HG03571 (cell line): ENCODE measurements at regions not wholly inside any gene's neighbourhood (a gene's known extent, or its start where the extent isn't known, plus 50 kb on each side); places are given as distances from the start of the nearest gene placed in this dataset.

Source experiments
- ATAC-seq: cut with Tn5 transposase; IDR thresholded peaks from one replicate; pipeline ENCODE4 v1.9.1; 2021; ENCODE audit not compliant: unreplicated experiment

DNA sequence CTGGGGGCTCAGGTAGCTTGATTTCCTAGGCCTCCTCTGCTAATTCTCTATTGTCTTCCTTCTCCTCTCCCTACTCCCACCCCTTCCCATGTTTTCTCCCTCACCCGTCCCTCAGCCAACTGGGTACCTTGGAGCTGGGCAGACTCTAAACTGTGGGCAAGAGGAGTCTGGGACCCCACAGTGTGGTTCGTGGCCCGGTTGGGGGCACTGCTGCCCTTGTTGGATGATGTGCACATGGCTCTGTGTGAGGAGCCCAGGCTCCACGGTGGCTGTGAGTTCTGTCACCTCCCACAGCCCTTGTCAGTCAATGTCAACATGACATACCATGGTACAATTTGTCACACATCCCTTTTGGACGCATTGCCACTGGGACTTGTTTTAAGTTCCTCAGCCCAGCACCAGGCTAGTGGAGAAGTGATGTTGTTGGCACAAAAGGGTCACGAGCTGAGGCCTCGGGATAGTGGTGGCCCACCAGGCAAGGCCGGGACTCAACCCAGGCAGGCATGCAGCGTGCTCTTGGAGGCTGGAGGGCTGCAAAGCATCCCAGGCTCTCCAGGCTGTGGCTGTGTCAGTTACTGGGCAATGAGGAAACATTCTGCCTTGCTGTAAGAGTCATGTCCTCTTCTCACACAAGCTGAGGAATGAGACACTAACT lies 142.3 kb downstream of the TLE3 start:
- no peak for ATAC-seq

DNA sequence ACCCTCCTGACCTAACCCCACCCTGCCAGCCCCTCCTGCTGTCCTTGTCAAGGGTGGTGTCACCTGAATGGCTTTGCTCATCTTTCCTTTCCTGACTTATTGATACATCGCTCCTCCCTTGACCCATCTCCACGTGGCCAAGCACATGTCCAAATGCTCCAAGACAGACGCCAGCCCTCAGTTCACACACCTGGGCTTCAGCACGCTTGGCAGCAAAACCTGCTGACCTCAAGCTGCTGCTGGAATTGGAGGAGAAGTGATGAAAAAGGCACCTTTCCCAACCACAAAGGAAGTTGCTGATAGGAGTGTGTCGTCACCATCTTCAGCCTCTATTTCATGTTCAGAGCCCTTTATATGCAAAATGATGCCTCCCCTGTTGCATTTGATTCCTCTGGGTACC lies 141.3 kb downstream of the TLE3 start:
- ATAC-seq, result no peak

DNA sequence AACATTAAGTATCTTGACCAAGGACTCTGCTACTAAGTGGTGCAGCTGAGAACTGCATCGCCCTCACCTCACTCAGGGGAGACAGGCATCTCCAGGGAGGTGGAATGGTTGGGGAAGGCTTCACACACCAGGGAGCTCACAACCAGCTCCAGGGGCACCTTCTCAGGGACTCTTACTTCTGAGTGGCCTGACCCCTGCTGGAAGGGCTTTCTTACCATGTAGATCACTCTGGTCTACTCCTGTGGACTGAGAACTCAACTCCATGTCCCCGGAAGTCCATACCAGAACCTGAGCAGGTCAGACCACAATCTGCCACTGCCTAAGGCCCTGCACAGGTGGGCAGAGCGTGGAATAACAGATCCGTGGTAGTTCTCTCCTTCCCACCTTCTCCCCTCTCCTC lies 140.5 kb downstream of the TLE3 start:
- ATAC-seq, result no peak

DNA sequence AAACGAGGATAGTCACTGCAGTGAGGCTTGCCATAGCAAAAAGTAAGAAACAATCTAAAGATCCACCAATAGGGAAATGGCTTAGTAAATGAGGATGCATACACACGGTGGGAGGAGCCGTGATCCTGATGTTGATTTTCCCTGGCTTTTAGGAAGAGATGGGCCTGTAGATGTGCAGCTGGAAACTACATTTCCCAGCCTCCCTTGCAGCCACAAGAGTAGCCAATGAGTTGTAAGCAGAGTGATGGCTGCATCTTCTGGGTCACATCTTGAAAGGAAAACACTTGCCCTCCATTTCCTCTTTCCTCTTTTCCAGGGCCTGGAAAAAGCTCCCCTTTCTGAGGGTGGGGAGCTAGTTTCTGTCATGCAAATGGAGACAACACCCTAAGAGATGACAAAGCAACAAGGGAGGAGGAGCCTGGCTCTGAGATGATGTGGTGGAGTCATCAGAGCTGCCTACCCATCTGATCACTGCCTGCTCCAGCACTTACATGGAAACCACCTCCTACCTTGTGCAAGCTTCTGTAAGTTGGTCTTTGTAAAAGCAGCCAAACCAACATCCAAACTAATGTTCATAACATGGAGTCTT lies 139.1 kb downstream of the TLE3 start:
- no peak for ATAC-seq

DNA sequence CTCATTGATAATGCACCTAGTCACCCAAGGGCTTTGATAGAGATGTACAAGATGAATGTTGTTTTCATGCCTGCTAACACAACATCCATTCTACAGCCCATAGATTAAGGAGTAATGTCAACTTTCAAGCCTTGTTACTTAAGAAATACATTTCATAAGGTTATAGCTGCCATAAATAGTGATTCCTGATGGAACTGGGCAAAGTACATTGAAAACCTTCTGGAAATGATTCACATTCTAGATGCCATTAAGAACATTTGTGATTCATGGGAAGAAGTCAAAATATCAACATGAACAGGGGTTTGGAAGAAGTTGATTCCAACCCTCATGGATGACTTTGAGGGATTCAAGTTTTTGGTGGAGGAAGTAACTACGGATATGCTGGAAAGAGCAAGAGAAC lies 135.2 kb downstream of the TLE3 start:
- no peak for ATAC-seq

DNA sequence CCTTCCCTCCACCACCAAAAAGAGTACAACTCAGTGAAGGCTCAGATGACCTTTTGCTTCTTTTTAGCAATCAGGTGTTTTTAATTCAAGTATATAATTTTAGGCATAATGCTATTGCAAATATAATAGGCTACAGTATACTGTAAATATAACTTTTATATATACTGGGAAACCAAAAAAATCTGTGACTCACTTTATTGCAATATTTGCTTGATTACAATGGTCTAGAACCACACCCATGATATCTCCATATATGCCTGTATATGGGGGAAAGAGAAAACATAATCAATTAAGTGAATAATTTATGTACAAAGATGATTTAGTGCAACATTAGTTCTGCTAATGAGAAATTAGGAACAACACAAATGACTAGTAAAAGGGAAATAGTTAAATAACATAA lies 134.3 kb downstream of the TLE3 start:
- ATAC-seq, result no peak

DNA sequence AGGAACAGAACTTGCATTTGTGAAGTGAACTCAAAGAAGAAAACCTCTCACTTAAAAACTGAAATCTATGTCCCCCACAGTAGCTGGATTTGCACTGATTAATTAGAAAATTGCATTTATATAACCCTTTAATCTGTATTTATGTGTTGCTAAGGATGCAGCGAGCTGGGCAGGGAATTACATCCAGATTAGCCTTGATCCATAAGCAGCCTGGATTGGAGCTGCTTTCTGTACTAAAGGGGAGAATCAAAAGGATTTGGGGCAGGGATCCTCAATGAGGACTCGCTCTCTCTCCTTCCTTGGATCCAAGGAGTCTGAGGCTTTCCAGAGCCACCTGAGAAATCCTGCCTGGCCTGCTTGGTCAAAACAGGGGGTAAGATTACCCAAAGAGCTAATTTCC lies 125.9 kb downstream of the TLE3 start:
- ATAC-seq, result no peak

DNA sequence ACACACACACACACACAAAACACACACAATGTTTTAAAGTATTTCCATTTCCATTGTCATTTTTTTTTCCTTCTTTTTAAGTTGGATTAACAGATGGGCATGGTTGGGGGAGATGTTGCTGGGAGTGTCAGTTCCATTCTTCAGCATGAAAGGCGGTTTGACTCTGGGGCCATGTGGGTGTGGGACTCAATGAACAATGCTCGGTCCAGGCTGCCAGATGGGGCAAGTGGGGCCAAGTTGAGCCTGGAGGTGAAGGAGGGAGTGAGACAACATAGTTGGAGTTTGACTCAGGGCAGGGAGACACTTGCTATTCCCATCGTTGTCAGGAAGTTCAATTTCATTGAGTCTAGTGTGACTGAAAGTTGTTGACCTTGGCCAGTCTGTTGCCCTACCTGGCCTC lies 125.3 kb downstream of the TLE3 start:
- no peak for ATAC-seq

DNA sequence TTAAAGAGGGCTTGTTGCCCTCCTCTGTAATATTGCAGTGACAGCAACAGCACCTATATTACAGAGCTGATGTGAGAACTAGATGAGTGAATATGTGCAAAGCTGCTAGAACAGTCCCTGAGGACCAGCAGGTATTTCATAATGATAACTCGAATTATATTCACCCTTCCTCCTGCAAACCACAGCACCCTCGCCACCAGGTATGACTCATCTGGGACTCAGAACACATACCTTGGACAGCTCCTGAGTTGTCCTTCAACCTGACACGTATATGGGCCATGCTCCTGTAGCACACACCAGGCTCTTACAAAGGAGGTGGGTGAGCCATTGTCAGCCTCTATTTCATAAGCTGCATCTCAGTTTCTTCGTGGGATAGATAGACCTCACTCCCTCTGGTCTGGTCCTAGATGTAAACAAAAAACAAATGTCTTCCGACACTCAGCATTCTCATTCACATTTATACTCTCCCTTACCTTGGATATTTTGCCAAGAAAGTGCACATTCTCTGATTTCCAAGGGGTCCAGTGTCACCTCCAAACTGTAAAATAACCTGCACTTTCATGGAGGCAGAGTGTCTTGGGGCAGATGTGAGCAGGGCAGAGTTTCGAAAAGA lies 124.5 kb downstream of the TLE3 start:
- no peak for ATAC-seq

DNA sequence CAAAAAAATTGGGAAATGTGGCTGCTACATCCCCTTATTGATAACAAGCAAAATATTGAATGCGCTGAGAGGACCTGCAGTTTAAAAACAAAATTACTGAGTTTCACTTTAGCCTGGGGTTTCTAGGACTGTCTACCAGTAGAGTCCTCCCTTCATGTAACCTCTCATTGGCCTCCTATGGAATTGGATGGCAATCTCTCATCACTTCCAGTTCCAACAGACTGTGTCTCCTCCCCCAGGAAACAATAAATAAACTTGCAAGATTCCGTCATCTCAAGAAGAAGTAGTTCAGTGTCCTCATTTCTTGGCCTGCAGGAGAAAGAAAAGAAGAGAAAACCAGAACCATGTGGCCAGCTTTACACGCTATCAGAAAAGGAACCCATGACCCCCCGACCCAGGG lies 123.8 kb downstream of the TLE3 start:
- no peak for ATAC-seq

DNA sequence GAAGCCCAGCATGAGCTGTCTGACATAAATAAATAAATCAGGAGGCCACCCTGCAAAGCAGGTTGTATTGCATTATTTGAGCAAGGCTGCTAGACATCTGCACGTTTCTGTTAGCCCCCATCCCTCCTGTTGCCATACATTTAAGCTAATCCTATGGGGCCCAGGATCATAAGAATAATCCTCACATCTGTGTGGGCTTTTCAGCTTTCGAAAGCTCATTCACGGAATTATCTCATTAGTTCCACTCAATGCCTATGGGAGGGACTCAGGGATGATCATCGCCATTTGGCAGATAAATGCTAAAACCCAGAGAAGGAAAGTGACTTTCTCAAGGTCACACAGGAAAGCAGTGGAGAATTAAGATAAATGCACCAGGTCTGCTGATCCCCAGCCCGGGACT lies 123.4 kb downstream of the TLE3 start:
- ATAC-seq, result no peak

DNA sequence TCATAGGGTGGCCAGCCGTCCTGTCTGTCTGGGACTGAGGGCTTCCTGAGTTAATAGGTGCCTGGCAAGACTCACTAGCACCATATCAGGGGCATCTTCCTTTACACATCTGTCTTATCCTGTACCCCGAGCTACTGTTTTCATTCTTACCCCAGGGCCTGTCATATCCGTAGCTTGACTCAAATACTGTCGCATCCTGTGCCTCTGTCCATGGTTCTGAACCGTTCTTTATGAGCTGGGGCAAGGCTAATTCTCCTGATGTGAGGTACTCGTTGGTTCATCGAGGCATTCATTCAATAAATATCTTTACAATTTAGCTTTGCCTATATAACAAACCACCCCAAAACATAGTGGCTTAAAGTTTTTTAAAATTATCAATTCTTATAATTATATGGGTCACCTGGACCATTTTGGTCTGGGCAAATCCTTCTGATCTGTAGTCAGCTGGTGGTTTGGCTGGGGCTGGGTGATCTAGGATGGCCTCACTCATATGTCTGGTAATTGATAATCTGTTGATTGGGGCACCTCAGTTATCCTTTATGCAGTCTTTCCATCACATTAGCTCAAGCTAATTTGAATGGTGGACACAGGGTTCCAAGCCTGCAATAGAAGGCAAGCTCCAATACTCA lies 121.2 kb downstream of the TLE3 start:
- ATAC-seq, result no peak

DNA sequence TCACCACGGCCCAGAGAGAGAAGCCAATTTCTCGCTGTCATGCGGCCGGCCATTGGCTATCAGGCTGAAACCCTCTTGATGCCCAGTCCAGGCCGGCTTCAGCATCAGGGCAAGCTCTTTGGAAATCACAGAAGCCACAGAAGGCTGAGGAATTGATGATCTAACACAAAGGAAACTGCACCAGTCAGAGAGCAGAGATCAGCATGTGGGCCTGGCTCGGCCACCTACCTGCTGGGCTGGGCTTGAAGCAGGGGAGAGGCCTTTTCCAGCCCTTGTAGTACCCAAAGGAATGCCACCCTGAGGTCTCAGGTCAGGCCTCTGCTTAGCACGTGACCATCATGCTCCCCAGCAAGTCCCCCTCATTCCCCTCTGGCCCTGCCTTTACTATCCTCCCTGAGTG lies 119.1 kb downstream of the TLE3 start:
- ATAC-seq, result no peak

DNA sequence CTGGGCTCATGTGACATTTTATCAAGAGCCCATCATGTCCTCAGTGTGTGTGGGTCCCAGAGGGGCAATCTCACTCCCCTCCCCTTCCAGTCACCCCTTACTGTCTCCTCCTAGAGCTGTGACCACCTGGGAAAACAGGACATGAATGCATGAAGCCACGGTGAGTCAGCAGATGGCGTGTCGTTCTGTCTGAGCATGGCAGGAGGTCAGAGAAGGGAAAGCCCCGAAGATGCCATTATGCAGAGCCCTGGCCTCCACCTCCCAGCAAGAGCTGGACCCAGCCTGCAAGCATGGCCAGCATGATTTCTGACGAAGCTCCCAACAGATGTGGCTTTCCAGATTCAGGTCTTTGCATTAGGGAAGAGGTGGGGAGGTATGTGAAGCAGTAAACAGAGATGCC lies 118.5 kb downstream of the TLE3 start:
- no peak for ATAC-seq

DNA sequence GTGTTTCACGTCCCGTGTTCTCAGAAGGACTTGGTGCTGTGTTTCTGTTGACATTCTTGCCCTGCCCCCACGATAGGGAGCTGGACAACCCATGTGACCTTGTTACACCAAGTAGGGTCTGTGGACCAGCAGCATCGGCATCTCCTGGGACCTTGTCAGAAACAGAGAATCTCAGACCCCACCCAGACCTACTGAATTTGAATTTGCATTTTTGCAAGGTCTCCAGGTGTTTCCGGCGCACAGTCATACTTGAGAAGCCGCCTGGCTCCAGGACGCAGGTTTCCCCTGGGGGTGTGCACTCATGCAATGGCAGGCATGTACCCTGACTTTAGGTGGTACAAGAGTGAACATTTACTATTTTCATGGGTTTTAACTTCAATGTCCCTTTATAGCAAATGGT lies 117.9 kb downstream of the TLE3 start:
- peak; percentile 77 for ATAC-seq

DNA sequence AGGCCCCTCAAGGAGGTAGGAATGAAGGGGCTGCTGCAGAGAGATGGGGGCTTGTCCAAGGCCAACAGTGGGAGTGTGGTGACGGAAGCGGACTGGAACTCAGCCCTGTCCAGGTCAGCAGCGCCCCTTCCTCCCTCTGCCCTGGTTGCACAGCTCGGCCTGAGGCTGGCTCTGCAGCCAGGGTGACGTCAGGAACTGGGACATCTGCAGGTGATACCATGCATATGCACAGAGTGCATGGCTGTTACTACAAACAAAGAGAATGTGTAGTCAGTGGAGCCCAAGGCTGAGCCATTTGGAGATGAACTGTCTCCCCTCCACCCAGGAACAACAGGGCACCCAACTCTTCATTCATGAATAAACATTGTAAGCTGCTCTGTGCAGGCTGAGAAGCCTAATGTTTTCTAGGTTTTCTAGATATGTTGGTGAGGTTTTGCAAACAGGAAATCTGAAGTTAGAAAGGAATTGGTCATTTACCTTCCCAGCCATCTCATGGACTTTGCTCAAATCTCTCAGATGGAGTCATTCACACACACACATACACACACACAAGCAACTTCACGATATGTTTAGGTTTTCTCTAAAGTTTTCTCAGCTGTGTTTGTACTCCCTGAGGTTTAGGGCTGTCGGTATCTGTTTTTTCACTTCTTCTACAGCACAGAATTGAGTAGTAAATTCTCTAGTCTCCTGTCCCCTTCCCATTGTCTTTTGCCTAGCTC lies 117.2 kb downstream of the TLE3 start:
- peak; percentile 24 for ATAC-seq

DNA sequence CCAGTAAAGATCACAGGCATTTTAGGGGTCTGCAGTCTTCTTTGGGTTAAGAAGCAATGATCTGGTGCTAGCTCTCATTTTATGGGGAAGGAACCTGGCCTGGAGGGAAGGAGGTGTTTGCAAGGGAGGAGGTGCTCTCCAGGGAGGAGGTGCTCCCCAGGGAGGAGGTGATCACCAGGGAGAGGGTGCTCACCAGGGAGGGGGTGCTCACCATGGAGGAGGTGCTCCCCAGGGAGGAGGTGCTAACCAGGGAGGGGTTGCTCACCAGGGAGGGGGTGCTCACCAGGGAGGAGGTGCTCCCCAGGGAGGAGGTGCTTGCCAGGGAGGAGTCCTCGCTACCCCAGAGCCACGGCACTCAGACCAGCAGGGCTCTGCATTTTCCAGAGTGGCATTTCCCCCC lies 115.7 kb downstream of the TLE3 start:
- no peak for ATAC-seq

DNA sequence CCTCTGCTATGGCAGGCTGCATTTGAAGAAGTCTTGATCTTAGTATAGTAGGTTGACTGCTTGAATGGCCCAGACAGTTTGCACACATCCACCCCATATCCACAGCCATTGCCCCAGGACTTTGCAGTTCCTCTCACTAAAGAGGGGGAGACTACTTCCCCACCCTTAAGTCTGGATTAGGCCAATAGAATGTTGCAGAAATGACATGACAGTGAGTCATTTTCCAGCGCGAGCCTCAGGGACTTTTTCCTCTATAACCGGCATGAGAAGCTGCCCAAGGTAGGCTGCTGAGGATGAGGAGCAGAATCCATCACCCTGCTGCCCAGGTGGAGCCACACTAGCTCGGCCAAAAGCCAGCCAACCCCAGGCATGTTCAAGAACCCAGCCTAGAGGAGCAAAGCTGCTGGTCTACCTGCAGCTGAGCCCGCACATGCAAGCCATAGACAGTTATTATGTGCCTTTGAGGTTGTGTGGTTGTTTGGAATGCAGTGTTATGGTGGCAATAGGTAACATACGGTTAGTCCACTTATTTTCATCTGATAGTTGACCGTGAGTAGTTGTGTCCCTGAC lies 113.9 kb downstream of the TLE3 start:
- no peak for ATAC-seq

DNA sequence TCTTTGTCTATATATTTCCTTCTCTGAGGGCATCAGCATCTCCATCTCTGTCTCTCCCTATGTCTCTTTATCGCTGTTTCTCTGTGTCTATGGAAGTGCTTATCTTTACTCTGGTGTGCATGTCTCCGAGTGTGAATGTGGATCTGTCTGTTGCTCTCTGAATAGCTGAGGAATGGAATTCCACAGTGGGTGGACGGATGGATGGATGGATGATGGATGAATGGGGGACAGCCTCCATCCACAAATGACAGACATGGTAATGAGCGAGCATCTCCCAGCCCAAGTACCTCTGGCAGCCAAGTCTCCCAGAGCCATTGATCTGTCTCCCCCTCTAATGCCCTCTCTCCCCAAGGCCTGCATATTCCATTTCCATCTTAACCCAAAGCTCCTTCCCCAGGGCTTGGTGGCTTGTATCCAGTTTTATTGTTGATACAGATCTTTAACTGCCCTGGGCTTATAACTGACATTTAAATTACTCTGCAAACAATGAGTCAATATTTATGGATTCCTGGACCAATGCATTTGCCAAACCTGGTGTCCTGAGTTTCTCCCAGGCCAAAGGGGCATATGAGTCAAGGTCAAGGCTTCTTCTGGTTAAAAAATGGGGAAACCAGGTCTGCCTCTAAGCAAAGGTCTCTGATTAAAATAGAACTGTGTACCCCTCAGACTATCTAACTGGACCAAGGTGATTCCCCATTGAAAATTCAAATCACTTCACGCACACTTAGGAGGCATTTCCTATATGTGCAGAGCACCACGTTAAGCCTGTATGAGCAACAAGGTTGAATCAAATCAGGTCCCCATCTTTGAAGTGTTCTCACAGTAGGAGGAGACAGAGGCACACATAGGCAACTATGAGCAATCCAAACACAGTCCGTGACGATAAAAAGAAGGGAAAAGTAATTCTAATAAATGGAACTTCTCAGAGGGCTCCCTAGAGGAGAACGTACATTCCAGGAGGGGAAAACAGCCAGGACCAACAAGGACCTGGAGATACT lies 109.9 kb downstream of the TLE3 start:
- no peak for ATAC-seq

DNA sequence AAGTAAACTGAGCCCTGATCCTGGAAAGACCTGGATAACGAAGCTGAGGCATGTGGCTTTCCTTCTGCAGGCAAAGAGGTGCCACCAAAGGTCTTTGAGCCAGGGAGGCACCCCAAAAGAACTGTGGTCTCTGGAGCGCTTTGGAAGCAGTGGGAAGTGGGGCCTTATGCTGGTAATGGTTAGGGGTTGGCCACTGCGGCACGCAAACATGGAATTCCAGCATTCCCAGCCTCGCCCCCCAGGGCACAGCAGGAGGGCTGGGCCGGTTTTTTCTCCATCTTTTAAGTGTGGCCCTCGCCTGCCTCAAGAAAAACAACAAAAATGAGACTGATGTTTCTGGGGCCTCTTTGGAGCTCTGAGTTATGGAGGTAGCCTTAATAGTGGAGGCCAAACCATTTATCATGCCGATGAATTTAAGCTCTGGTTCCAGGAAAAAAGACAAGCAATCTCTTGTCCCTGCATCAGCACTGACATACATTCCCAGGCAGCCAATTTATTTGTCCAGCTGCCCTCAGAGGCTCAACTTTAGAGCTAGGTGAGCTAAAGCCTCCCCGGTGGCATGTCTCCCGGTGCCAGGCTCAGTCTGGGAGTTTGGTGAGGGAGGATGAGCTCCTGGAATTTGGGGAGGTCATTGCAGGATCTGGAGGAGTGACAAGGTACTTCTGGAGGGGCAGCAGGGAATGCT lies 109.0 kb downstream of the TLE3 start:
- ATAC-seq, result no peak
